GM12878 (cell line): ENCODE measurements at regions not wholly inside any gene's neighbourhood (a gene's known extent, or its start where the extent isn't known, plus 50 kb on each side); places are given as distances from the start of the nearest gene placed in this dataset.

Experiments
- ATAC-seq: fragments of 200-7000 bp; cut with Tn5 transposase; 3 replicates; pipeline ENCODE4 v1.9.1; 2020; ENCODE audit warnings: mild to moderate bottlenecking, moderate library complexity
- BruUV-seq: library from RNA; stranded (reverse); fragments of 400-500 nt; replicated peaks from 2 replicates; lab custom pipeline; 2021; lab: Mats Ljungman, UMichigan
- CTCF ChIA-PET: fragments of 300-600 bp; sonication (Branson Sonifier 250); formaldehyde crosslinking; extraction: SDS; loops from one replicate; lab custom pipeline; 2021; ENCODE audit warnings: inconsistent platforms; lab: Yijun Ruan, JAX
- POLR2A ChIA-PET: fragments of 350-600 bp; formaldehyde crosslinking; extraction: SDS; loops from one replicate; lab custom pipeline; 2021; ENCODE audit warnings: inconsistent platforms; lab: Charles Lee
- RAD21 ChIA-PET: fragments of 300-600 bp; sonication (Branson Sonifier 250); formaldehyde crosslinking; loops from one replicate; lab custom pipeline; 2023; ENCODE audit warnings: antibody characterized with exemption; ENCODE audit not compliant: unreplicated experiment; lab: Charles Lee
- SMC1A ChIA-PET: fragments of 300-600 bp; sonication (Branson Sonifier 250); formaldehyde crosslinking; loops from one replicate; lab custom pipeline; 2023; ENCODE audit not compliant: unreplicated experiment, uncharacterized antibody; lab: Charles Lee
- DNase-seq: peaks from one replicate; pipeline ENCODE4 v3.0.0-alpha.2; 2011; ENCODE audit warnings: low read depth, low spot score
- FAIRE-seq: peaks from 3 replicates; lab custom pipeline; 2011; peaks lifted over from hg19 to GRCh38; lab: Jason Lieb, UNC
- H2AFZ ChIP-seq: 2 replicates; pipeline ENCODE4 v1.6.0; 2011; ENCODE audit warnings: low read depth, low read length, control low read depth; ENCODE audit not compliant: control insufficient read depth
- H3K27ac ChIP-seq: 2 replicates; pipeline ENCODE4 v1.5.1; 2011; ENCODE audit warnings: control low read depth; ENCODE audit not compliant: control insufficient read depth, insufficient read depth
- H3K27me3 ChIP-seq, 2 experiments: replicated peaks in 1 of 2; 2 replicates each; pipeline versions ENCODE4 v1.6.0 to v1.6.1; 2011; ENCODE audit warnings: low read length in 1 of 2; ENCODE audit not compliant: control insufficient read depth in 2 of 2, insufficient read depth in 2 of 2
- H3K36me3 ChIP-seq, 2 experiments: 2 replicates each; pipeline ENCODE4 v1.5.1; 2011; ENCODE audit warnings: low read length in 1 of 2; ENCODE audit not compliant: control insufficient read depth in 2 of 2, insufficient read depth in 2 of 2
- H3K4me1 ChIP-seq: 2 replicates; pipeline ENCODE4 v1.6.1; 2011; ENCODE audit warnings: mild to moderate bottlenecking, low read length, moderate library complexity, mixed read lengths; ENCODE audit not compliant: control insufficient read depth, insufficient read depth
- H3K4me2 ChIP-seq: 2 replicates; pipeline ENCODE4 v1.6.0; 2011; ENCODE audit warnings: control low read depth; ENCODE audit not compliant: control insufficient read depth, insufficient read depth
- H3K4me3 ChIP-seq: fragments of 200-600 bp; sonication (generic); 2 replicates; pipeline ENCODE4 v1.5.1; 2016
- H3K79me2 ChIP-seq: 2 replicates; pipeline ENCODE4 v1.6.0; 2011; ENCODE audit warnings: low read length; ENCODE audit not compliant: control insufficient read depth, insufficient read depth
- H3K9ac ChIP-seq: 2 replicates; pipeline ENCODE4 v1.8.0; 2011; ENCODE audit warnings: low read length, control low read depth, mixed read lengths; ENCODE audit not compliant: control insufficient read depth, insufficient read depth
- H3K9me3 ChIP-seq: replicated peaks from 3 replicates; pipeline ENCODE4 v1.5.1; 2011; ENCODE audit warnings: mild to moderate bottlenecking, low read length; ENCODE audit not compliant: control insufficient read depth, insufficient read depth
- H4K20me1 ChIP-seq: 2 replicates; pipeline ENCODE4 v1.6.0; 2011; ENCODE audit not compliant: control insufficient read depth, insufficient read depth
- BRCA1 ChIP-seq: IDR thresholded peaks from 2 replicates; pipeline ENCODE4 v1.6.1; 2011; ENCODE audit warnings: low read depth, low read length, improper control_type of control experiment
- DPF2 ChIP-seq: fragments of 450-650 bp; IDR thresholded peaks from 2 replicates; pipeline ENCODE4 v1.6.1; 2017; ENCODE audit warnings: mild to moderate bottlenecking
- FOXM1 ChIP-seq: IDR thresholded peaks from 2 replicates; pipeline ENCODE4 v1.6.1; 2012; ENCODE audit warnings: low read depth, mild to moderate bottlenecking, inconsistent platforms, low read length, moderate library complexity
- KAT2A ChIP-seq: conservative IDR thresholded peaks from 2 replicates; pipeline ENCODE4 v1.6.1; 2011; ENCODE audit warnings: low read depth, low read length; ENCODE audit not compliant: control insufficient read depth
- SIN3A ChIP-seq: IDR thresholded peaks from 2 replicates; pipeline ENCODE4 v1.6.1; 2012; ENCODE audit warnings: low read depth, low read length, improper control_type of control experiment
- SP1 ChIP-seq: IDR thresholded peaks from one replicate; pipeline ENCODE4 v1.6.1; 2011; ENCODE audit warnings: low read depth, low read length
- STAT1 ChIP-seq: fragments of 450-650 bp; conservative IDR thresholded peaks from 2 replicates; pipeline ENCODE4 v1.6.1; 2014; ENCODE audit warnings: antibody characterized with exemption, mild to moderate bottlenecking
- TCF12 ChIP-seq: IDR thresholded peaks from 2 replicates; pipeline ENCODE4 v1.6.1; 2011; ENCODE audit warnings: low read depth, mild to moderate bottlenecking, low read length
- YY1 ChIP-seq: IDR thresholded peaks from 2 replicates; pipeline ENCODE4 v1.6.1; 2011; ENCODE audit warnings: low read depth, mild to moderate bottlenecking, low read length
- ZNF622 ChIP-seq: fragments of 450-650 bp; IDR thresholded peaks from 2 replicates; pipeline ENCODE4 v1.6.1; 2017; ENCODE audit warnings: mild to moderate bottlenecking, inconsistent platforms
- WGBS: methylation state at CpG from one replicate; pipeline ENCODE4 v1.1.6; 2016; ENCODE audit warnings: low lambda C conversion rate; ENCODE audit not compliant: insufficient replicate concordance, insufficient coverage; ENCODE audit errors: missing lambda C conversion rate; 5-methylcytosine and 5-hydroxymethylcytosine counted together
- in situ Hi-C: fragments of 300-500 bp; cut with MboI; formaldehyde crosslinking; loops from 9 replicates; pipeline ENCODE4 v1.14.3; 2018; ENCODE audit warnings: mixed read lengths
- intact Hi-C: fragments of 100-400 bp; cut with micrococcal nuclease; formaldehyde crosslinking; loops from one replicate; pipeline ENCODE4 v1.14.2; 2022; ENCODE audit not compliant: unreplicated experiment
- TF ChIP-seq, protein P1 (sequence below): IDR thresholded peaks from 2 replicates; pipeline ENCODE4 v1.6.1; 2012; ENCODE audit warnings: low read depth, low read length, improper control_type of control experiment
- TF ChIP-seq, protein P2 (sequence below): fragments of 450-650 bp; IDR thresholded peaks from 2 replicates; pipeline ENCODE4 v1.6.1; 2016; ENCODE audit warnings: mild to moderate bottlenecking, moderate library complexity, borderline replicate concordance
- TF ChIP-seq, protein P3 (sequence below): IDR thresholded peaks from 2 replicates; pipeline ENCODE4 v1.6.1; 2012; ENCODE audit warnings: mild to moderate bottlenecking, low read depth, low read length
- TF ChIP-seq, protein P4 (sequence below): fragments of 450-650 bp; IDR thresholded peaks from 2 replicates; pipeline ENCODE4 v1.6.1; 2016; ENCODE audit warnings: mild to moderate bottlenecking

DNA sequence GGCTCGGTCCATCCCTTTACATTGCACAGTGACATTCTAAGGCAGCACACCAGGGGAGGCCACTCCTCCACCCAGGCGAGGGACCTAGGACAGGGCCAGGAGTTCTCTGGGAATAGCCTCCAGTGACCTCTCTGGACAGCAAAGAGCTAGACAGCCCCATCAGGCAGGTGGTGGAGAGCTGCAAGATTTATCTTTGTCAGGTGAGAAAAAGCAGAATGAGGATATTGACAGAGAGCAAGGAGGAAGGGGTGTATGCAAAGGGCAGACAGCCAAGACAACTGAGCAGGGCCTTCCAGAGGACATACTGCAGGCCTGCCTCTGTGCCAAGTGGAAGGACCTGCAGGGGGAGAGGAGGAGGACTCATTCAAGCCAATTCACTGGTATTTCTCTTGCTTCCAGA, 112.4 kb upstream of the MAX start:
- ChIA-PET RAD21 (interaction anchor here (1.4 kb wide), 1 partner anchor 10 kb away, joined by 4 read pairs; no protein-coding TSS in a partner anchor), SMC1A (no interaction called here), POLR2A (interaction anchor here (0.6 kb wide), 1 partner anchor 8 kb away, joined by 3 read pairs; no protein-coding TSS in a partner anchor), CTCF (interaction anchor here (1.1 to 1.5 kb wide), 3 partner anchors 45 to 610 kb away, joined by 4 to 5 read pairs (median 4); no protein-coding TSS in a partner anchor)
- no peak overlapping the region for H3K27ac ChIP-seq
- no peaks in the 10 kb centered on the region; the same call in 2 of the 3 replicates for H3K9me3 ChIP-seq
- ATAC-seq (no peak), FAIRE-seq (no peak), DNase-seq (no peak)
- H2AFZ ChIP-seq: no peak overlapping the region
- no peaks in the 10 kb centered on the region for H3K79me2 ChIP-seq
- 93% methylated on average over 2 of the region's 2 CpGs for WGBS
- intact Hi-C loops (no loop called here), in situ Hi-C loops (no loop called here)
- H3K4me3 ChIP-seq: no peak overlapping the region
- no peaks in the 10 kb centered on the region for H3K36me3 ChIP-seq
- no peak overlapping the region for H3K4me2 ChIP-seq
- peaks cover 11% of the 10 kb centered on the region; the same call in 1 of the 2 replicates for H3K4me1 ChIP-seq
- H4K20me1 ChIP-seq: no peaks in the 10 kb centered on the region
- no peaks in the 10 kb centered on the region for H3K27me3 ChIP-seq
- BruUV-seq: no TSS peak
- no peak overlapping the region for H3K9ac ChIP-seq
- no peak for TF ChIP-seq ZNF622
- no peak for TF ChIP-seq STAT1
- TF ChIP-seq, protein P1, sequence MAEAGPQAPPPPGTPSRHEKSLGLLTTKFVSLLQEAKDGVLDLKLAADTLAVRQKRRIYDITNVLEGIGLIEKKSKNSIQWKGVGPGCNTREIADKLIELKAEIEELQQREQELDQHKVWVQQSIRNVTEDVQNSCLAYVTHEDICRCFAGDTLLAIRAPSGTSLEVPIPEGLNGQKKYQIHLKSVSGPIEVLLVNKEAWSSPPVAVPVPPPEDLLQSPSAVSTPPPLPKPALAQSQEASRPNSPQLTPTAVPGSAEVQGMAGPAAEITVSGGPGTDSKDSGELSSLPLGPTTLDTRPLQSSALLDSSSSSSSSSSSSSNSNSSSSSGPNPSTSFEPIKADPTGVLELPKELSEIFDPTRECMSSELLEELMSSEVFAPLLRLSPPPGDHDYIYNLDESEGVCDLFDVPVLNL: no peak
- TF ChIP-seq, protein P2, sequence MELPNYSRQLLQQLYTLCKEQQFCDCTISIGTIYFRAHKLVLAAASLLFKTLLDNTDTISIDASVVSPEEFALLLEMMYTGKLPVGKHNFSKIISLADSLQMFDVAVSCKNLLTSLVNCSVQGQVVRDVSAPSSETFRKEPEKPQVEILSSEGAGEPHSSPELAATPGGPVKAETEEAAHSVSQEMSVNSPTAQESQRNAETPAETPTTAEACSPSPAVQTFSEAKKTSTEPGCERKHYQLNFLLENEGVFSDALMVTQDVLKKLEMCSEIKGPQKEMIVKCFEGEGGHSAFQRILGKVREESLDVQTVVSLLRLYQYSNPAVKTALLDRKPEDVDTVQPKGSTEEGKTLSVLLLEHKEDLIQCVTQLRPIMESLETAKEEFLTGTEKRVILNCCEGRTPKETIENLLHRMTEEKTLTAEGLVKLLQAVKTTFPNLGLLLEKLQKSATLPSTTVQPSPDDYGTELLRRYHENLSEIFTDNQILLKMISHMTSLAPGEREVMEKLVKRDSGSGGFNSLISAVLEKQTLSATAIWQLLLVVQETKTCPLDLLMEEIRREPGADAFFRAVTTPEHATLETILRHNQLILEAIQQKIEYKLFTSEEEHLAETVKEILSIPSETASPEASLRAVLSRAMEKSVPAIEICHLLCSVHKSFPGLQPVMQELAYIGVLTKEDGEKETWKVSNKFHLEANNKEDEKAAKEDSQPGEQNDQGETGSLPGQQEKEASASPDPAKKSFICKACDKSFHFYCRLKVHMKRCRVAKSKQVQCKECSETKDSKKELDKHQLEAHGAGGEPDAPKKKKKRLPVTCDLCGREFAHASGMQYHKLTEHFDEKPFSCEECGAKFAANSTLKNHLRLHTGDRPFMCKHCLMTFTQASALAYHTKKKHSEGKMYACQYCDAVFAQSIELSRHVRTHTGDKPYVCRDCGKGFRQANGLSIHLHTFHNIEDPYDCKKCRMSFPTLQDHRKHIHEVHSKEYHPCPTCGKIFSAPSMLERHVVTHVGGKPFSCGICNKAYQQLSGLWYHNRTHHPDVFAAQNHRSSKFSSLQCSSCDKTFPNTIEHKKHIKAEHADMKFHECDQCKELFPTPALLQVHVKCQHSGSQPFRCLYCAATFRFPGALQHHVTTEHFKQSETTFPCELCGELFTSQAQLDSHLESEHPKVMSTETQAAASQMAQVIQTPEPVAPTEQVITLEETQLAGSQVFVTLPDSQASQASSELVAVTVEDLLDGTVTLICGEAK: no peak
- no peak for TF ChIP-seq TCF12
- no peak for TF ChIP-seq SP1
- no peak for TF ChIP-seq YY1
- TF ChIP-seq, protein P3, sequence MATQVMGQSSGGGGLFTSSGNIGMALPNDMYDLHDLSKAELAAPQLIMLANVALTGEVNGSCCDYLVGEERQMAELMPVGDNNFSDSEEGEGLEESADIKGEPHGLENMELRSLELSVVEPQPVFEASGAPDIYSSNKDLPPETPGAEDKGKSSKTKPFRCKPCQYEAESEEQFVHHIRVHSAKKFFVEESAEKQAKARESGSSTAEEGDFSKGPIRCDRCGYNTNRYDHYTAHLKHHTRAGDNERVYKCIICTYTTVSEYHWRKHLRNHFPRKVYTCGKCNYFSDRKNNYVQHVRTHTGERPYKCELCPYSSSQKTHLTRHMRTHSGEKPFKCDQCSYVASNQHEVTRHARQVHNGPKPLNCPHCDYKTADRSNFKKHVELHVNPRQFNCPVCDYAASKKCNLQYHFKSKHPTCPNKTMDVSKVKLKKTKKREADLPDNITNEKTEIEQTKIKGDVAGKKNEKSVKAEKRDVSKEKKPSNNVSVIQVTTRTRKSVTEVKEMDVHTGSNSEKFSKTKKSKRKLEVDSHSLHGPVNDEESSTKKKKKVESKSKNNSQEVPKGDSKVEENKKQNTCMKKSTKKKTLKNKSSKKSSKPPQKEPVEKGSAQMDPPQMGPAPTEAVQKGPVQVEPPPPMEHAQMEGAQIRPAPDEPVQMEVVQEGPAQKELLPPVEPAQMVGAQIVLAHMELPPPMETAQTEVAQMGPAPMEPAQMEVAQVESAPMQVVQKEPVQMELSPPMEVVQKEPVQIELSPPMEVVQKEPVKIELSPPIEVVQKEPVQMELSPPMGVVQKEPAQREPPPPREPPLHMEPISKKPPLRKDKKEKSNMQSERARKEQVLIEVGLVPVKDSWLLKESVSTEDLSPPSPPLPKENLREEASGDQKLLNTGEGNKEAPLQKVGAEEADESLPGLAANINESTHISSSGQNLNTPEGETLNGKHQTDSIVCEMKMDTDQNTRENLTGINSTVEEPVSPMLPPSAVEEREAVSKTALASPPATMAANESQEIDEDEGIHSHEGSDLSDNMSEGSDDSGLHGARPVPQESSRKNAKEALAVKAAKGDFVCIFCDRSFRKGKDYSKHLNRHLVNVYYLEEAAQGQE: no peak
- TF ChIP-seq, protein P4, sequence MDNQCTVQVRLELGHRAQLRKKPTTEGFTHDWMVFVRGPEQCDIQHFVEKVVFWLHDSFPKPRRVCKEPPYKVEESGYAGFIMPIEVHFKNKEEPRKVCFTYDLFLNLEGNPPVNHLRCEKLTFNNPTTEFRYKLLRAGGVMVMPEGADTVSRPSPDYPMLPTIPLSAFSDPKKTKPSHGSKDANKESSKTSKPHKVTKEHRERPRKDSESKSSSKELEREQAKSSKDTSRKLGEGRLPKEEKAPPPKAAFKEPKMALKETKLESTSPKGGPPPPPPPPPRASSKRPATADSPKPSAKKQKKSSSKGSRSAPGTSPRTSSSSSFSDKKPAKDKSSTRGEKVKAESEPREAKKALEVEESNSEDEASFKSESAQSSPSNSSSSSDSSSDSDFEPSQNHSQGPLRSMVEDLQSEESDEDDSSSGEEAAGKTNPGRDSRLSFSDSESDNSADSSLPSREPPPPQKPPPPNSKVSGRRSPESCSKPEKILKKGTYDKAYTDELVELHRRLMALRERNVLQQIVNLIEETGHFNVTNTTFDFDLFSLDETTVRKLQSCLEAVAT: no peak
- no peak for TF ChIP-seq BRCA1
- no peak for TF ChIP-seq SIN3A
- no peak for TF ChIP-seq FOXM1
- no peak for TF ChIP-seq DPF2
- no peak for TF ChIP-seq KAT2A
